PFSK-1 (cell line): ENCODE measurements at regions not wholly inside any gene's neighbourhood (a gene's known extent, or its start where the extent isn't known, plus 50 kb on each side); places are given as distances from the start of the nearest gene placed in this dataset.

Experiments
- FOXP2 ChIP-seq: optimal IDR thresholded peaks from 2 replicates; pipeline ENCODE3; 2011; ENCODE audit warnings: borderline replicate concordance, control low read depth, inconsistent platforms; ENCODE audit not compliant: insufficient read depth; ENCODE audit errors: extremely low read length, extremely low read depth
- POLR2AphosphoS5 ChIP-seq: IDR thresholded peaks from 2 replicates; pipeline ENCODE4 v1.6.1; 2012; ENCODE audit warnings: low read depth, mild to moderate bottlenecking, control low read depth, low read length, moderate library complexity
- SIN3A ChIP-seq: IDR thresholded peaks from 2 replicates; pipeline ENCODE4 v1.6.1; 2012; ENCODE audit warnings: mild to moderate bottlenecking, low read length, moderate library complexity, borderline replicate concordance; ENCODE audit not compliant: insufficient read depth
- TAF1 ChIP-seq: IDR thresholded peaks from 2 replicates; pipeline ENCODE4 v1.6.1; 2012; ENCODE audit warnings: low read length, control low read depth, borderline replicate concordance; ENCODE audit not compliant: insufficient read depth
- TF ChIP-seq, protein P1 (sequence below), 2 experiments: IDR thresholded peaks; 2 replicates each; pipeline versions ENCODE4 v1.6.1 to v1.8.0; 2011 to 2012; ENCODE audit warnings: low read depth in 2 of 2, low read length in 2 of 2, control low read depth in 1 of 2, inconsistent platforms in 1 of 2, mild to moderate bottlenecking in 1 of 2, moderate library complexity in 1 of 2; ENCODE audit not compliant: insufficient read depth in 1 of 2

DNA sequence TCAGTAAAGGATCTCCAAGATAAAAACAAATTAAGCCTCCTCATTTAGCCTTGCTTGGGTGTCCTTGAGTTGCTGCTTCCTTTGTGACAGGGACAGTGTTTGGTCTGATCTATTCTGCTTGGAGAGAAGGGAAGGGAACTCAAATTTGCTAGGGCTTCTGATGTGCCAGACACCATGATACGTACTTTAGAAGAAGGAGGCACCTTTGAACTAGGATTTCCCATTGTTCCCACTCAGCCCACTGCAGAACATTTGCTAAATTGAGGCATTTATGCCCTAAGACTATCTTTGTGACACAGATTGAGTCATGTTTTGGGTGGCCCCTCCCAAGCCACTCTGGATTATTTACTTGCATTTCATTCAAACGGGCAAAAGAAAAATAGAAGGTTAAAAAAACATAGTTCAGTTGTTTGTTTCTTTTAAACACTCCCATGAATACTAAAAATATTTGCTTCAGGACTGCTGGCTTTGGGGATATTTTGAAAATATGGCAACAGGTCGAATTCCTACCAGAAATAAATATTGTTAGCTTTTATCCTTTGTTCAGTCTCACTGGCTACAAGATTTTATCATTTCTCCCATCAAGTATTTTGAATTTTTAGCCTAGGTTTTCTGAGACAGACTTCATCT, 81.9 kb upstream of the WLS start:
- TF ChIP-seq FOXP2, result no peak
- TF ChIP-seq, protein P1, sequence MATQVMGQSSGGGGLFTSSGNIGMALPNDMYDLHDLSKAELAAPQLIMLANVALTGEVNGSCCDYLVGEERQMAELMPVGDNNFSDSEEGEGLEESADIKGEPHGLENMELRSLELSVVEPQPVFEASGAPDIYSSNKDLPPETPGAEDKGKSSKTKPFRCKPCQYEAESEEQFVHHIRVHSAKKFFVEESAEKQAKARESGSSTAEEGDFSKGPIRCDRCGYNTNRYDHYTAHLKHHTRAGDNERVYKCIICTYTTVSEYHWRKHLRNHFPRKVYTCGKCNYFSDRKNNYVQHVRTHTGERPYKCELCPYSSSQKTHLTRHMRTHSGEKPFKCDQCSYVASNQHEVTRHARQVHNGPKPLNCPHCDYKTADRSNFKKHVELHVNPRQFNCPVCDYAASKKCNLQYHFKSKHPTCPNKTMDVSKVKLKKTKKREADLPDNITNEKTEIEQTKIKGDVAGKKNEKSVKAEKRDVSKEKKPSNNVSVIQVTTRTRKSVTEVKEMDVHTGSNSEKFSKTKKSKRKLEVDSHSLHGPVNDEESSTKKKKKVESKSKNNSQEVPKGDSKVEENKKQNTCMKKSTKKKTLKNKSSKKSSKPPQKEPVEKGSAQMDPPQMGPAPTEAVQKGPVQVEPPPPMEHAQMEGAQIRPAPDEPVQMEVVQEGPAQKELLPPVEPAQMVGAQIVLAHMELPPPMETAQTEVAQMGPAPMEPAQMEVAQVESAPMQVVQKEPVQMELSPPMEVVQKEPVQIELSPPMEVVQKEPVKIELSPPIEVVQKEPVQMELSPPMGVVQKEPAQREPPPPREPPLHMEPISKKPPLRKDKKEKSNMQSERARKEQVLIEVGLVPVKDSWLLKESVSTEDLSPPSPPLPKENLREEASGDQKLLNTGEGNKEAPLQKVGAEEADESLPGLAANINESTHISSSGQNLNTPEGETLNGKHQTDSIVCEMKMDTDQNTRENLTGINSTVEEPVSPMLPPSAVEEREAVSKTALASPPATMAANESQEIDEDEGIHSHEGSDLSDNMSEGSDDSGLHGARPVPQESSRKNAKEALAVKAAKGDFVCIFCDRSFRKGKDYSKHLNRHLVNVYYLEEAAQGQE (IDR thresholded peaks at IDR 0.05; ENCODE audit: insufficient read depth in 1 of 2, low read depth in 2 of 2, low read length in 2 of 2), result no peak
- TF ChIP-seq SIN3A, result no peak
- TF ChIP-seq TAF1, result no peak
- TF ChIP-seq POLR2AphosphoS5, result no peak

DNA sequence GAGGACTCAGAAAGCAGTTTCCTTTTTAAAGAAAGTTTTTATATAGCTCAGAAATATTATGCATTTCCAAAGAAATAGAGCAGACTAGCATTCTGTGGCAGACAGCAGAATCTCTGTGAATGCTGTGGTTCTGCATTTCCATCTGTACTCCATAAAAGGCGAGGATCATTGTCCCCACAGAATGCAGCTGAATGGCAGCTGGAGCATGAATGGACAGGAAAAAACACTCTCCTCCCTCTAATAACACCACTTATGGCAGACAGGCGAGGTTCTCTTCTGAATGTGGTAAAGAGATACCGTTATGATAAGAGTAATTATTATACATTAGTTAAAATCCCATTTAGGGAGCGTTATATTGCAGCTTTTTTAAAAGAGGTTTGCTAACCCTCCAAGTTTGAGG, 81.4 kb upstream of the WLS start:
- TF ChIP-seq SIN3A, result no peak
- TF ChIP-seq FOXP2, result no peak
- no peak for TF ChIP-seq POLR2AphosphoS5
- TF ChIP-seq TAF1, result no peak
- TF ChIP-seq, protein P1 (IDR thresholded peaks at IDR 0.05; ENCODE audit: insufficient read depth in 1 of 2, low read depth in 2 of 2, low read length in 2 of 2), result no peak

DNA sequence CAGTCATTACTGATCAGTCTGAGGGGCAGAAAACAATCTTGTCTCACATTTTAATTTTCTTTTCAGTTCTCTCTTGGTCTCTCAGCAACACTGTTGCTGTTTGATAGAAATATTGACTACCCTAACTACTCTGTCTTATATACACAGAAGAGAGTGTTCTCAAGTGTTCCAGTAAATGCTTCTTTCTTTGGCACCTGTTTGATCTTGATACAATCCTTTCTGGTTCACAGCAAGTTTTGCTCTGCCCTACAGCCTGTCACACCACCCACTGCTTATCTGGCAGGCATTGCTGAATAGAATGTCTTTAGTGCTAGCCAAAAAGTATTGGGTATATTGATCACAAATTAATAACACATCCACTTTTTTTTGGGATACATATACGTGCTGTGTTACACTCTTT, 75.7 kb upstream of the WLS start:
- TF ChIP-seq, protein P1 (IDR thresholded peaks at IDR 0.05; ENCODE audit: insufficient read depth in 1 of 2, low read depth in 2 of 2, low read length in 2 of 2), result no peak
- TF ChIP-seq TAF1 (no peak), POLR2AphosphoS5 (no peak), FOXP2 (no peak), SIN3A (no peak)

DNA sequence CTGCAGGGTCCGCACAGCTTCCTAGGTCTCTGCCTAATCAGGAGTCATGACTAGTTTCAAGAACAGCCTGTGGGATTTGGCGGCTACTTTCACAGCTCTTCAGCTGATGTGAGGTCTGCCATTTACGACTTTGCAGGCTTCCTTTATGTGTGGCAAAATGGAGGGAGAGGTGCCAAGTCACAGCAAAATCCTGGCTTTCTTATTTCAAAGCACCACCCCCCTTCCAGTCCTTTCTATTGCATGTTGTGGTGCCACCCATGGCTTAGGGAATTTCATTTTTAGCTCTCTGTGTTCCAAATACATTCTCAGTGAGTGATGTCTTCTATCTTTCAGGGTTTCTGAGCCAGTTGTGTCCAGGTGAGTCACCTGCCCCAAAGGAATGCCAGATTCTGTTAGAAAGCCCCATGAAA, 75.1 kb upstream of the WLS start:
- TF ChIP-seq POLR2AphosphoS5, result no peak
- TF ChIP-seq, protein P1 (IDR thresholded peaks at IDR 0.05; ENCODE audit: insufficient read depth in 1 of 2, low read depth in 2 of 2, low read length in 2 of 2), result no peak
- no peak for TF ChIP-seq SIN3A
- TF ChIP-seq FOXP2, result no peak
- no peak for TF ChIP-seq TAF1
